Dermis microvascular lymphatic vessel endothelial cell (primary cell): ENCODE measurements at regions not wholly inside any gene's neighbourhood (a gene's known extent, or its start where the extent isn't known, plus 50 kb on each side); places are given as distances from the start of the nearest gene placed in this dataset.

Experiments used
- DNase-seq, 2 donors: peaks; one replicate each; pipeline versions ENCODE4 v3.0.0 to v3.0.0-alpha.2; 2010; ENCODE audit warnings: low read depth in 2 of 2

DNA sequence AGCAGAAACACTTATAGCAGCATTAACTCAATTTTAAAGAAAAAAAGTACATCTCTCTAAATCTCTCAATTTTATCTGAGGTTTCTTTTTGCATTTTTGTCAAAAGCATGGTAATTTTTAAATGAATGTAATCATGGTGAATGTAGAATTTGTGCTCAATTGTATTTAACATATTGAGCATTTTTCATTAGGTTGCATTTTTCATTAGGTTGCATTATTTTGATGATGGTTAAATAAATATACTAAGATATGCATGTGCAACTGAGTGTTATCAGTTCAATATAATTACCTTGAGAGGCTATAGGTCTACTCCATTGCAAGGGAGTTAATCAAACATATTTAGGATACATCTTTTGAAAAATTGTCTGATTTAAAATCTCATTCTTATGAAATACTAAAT lies 355.1 kb upstream of the SPTLC3 start:
- no peak for DNase-seq

DNA sequence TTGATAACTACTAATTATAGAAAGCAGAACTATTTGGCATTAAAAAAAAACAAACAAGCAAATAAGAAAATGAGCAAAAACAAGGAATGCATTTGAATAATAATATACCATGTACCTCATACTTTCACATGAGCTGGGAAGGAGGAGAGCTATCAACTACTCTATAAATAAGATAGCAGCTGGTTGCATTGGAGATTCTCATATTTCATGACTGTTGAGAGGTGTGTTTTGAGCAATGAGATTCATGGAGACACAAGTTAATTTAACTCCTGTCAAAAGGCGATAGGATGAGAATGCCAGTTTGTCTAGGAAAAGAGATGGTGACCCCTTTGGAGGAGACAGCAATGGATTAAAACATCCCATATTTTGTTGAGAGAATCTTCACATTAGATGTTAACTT lies 348.8 kb upstream of the SPTLC3 start:
- DNase-seq: no peak

DNA sequence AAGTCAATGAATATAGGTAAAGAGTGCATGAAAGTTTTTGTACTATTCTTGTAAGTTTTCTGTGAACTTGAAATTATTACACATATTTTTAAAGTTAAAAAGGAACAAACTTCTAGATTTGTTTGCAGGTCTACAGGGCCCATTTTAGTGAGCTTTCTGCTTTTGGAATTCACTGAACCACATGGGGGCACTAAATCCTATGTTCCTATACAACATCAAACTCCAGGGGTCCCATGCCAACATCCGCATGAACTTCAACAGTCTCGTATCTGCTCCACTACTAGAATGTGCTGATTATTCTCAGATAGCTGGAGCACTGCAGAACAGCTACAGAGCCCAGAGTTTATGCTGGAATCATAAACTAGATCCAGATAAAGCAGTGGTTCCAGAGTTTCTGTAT lies 347.9 kb upstream of the SPTLC3 start:
- no peak for DNase-seq

DNA sequence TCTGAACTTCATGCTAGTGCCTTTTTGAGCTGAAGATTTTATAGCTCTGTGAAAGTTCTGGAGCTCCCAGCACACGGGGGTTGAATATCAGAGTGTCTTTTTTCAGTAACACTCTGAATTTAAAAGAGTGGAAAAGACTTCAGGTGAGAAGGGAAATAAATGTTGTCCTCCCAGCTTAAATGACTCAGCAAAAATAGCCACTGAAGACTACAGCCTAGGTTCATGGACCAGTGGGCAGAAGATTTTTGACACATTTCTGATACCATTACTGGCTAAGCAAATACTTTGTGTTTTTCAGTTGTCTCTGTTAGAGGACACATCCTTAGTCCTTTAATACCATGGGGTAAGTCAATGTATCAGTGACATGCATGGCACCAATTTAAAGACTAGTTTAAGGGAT lies 338.5 kb upstream of the SPTLC3 start:
- no peak for DNase-seq

DNA sequence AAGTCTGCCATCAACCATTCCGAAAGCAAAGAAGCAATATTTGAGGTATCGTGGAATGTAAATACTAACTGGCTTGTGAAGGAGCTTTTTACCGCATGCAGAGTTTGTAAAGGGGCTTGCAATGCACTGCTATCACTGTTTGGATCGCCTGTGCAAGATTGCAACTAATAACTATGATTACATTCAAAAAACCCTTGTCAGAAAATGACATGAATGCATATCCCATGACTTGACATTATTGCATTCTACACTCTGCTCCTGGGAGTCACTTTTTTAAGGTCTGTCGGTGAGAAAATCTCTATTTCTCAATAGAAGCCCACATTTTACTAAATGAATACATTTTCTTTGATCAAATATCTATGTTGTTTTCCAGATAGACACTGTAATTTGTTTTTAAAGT lies 335.4 kb upstream of the SPTLC3 start:
- no peak for DNase-seq

DNA sequence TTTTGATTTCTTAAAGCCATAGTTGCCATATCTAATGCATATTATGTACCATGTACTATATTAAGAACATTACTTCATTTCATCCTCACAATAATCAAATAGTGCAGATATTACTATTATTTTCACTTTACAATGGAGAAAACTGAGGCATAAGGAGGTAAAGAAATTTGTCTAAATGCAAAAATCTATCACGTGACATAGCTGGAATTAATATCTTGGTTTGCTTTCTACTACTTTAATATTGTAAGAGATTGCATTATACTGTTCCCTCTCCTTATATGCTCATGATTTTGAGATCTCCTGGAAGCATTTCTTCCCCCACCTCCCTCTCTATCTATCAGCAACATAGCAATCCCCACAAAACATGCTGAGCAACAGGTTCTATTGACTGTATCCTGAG lies 330.8 kb upstream of the SPTLC3 start:
- no peak for DNase-seq

DNA sequence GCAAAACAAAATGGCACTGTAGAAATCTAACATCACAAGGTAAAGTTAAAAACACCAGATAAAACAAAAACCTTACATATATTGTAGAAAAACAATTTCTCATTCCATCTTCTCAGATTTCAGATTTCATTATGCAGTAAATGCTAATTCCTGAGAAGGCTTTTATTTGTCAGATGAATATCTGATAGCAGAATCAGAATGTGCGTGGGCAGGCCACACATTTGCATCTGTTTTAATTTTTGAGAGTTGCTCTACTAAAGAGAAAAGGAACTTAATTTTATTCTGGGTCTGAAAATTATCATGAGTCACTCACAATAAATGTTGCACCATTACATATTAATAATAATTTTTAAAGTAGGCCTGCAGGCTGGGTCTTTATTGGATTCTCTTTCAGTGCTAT lies 329.3 kb upstream of the SPTLC3 start:
- no peak for DNase-seq

DNA sequence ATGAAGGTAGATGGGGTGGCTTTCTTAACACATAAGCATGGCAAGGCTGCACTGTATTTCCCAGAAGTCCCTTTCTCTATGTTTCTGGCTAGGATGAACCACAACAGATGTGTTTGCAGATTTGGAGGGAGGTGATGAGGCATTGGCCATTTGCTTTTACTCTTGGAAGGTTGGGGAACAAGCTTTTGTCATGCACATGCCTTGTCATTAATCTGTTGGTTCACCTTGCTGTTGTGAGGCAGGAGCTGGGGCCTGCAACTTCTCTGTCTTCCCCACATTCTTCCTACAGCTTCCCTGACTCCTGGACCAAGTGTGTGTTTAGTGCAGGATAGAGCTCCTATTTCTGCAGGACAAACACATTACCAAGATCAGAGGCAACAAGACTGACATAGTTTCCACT lies 326.2 kb upstream of the SPTLC3 start:
- DNase-seq: no peak

DNA sequence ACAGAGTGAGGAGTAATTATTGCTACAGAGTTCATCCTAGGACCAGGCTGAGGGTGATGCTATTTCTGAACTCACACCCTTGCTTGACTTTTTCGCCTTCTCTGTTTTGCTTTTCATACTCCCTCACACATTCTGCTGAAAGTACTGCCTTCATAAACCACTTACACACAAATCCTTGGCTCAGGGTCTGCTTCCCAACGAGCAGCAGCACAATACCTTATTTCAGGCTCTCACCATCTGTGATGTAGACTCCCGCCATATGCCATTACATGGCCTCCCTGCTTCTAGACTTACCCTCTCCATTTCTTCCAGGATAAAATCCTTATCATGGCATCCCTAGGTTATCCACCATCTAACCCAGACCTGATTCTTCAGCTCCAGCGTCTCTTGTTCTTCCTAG lies 321.3 kb upstream of the SPTLC3 start:
- no peak for DNase-seq

DNA sequence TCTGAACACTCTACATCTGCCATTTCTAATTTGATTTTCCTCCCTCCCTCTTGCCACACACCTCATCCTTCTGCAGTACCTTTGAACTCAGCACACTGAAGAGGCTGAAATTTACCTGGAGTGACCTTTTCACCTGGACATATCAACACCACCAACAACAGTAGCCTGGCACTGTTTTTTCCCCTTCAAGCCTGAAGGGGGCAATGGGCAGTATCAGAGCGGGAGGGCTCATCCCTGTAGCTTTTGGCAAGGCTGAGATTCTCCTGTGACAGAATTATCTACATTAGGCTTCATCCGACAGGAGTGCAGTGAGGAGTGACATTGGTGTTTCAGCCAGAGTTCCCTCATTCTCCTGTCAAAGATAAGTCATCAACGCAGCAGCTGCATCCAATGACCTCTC lies 312.8 kb upstream of the SPTLC3 start:
- no peak for DNase-seq

DNA sequence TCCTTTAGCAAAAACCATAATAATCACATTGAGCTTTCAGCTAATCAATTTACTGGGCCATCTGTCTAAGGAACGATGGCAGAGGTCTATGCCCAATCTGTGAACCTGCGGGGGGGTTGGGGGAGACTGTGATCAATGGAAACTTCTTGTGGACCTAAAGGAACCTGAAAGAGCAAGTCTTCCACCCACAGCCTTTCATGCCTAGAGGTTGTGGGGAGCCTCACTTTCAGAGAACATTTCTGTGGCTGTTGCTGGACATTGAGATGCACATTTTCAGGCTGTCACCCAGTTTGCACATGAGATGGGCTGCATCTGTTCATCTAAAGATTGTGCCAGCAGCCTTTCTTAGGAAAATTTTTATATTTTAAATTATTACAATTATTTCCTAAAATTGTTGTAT lies 310.0 kb upstream of the SPTLC3 start:
- DNase-seq: no peak

DNA sequence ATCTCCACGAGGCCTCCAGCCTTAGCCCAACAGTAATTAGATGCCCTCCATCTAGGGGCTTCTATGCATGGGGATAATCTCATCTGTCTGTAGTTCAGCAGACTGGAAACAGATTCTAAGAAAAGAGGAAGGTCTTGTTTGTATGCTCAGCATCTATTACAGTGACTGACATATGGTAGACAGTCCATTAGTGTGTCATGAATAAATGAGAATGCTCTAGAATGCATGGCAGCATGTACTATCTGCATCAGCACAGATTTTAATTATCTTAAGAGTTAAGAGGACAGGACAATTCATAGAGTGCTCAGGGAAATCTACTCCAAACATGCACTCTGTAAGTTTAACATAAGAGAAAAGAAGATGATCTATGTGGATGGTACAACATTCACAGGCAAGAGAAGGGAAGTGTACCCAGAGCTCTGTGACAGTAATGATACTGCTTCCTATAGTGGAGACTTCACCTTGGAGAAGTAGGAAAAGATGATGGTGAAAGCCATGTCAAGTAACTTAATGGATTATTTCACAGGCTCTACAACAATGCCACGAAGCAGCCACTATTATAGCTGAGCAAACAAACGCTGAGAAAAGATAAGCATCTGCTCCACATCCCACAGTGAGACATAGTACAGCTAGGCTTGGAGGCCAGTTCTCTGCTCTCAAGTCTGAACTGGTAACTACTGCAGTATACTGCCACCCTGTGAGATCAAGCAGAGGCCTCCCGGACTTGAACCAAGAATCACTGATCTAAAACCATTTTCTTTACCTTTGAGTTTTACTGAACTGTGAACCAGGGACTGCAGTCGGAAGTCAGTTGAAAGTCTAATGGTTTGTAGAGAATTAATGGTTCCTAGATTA lies 309.2 kb upstream of the SPTLC3 start:
- DNase-seq: no peak

DNA sequence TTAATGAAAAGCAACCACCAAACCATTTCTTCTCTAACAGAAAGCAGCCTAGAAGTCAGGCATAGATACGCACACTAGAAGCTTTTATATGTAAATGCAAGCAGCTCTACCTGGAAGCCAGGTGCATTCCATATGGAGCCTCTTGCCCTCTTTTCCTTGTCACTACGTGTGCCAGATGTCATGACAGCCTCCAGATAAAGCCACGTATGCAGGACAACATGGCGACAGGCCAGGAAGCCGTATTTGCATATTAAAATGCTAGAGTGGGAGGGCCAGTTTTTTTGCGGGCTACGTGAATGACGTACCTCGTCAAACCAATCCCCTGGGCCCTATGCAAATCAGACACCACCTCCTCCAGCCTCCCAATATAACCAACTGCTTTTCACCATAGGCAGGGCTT lies 308.1 kb upstream of the SPTLC3 start:
- no peak for DNase-seq

DNA sequence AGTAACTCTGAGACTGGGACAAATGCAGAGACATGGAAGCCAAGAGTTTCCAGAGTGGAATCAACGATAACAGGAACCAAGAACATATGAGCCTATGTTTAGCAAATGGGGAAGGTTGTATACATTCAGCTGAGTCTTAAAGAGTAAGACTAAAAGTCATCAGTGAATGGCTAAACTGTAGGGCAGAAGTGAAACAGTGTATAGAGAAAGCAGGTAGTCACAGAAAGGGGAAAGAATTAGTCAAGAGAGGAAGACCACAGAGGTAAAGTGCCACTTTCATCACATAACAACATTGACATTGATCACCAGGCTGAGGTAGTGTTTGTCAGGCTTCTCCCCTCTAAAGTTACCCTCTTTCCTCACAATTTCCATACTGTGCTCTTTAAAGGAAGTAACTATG lies 306.5 kb upstream of the SPTLC3 start:
- no peak for DNase-seq

DNA sequence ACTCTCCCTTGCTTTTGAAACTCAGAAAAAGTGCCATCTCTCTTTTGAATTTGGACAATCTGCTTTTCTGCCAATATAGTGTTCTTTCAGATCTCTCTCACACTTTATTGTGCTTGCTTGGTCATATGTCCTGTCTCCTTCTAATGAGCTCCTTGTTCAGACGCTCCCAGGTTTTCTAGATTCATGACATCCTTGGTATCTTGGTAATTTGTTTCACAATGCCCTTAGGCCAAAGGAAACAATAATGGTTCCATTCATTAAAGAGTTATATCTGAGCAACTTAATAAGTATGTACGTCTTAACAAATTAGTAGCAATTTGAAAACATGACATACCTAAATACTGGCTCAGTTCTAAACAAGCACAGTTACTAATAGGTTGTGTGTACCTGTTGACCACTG lies 293.4 kb upstream of the SPTLC3 start:
- DNase-seq: no peak

DNA sequence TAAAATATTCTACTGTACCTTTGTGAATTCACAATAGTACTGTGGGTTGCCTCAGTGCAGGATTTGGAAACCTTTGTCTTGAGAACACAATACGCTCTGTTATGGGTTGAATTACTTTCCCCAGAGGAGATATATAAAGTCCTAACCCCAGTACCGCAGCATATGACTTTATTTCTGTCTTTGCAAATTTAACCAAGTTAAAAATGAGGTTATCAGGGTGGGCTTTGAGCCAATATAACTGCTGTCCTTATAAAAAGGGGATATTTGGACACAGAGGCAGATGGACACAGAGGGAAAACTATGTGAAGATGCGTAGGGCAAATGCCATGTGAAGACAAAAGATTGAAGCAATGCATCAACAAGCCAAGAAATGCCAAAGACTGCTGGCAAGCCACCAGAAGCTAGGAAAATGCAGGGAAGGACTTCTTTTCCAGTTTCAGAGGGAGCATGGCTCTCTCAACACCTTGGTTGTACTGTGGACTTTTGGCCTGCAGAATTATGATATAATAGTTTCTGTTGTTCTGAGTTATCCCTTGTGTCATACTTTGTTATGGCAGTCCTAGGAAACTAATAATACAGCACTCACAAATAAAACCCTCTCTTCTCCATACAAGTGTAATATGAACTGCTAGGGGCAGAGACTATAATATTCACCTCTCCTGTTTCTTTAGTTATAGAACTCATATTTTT lies 292.6 kb upstream of the SPTLC3 start:
- no peak for DNase-seq

DNA sequence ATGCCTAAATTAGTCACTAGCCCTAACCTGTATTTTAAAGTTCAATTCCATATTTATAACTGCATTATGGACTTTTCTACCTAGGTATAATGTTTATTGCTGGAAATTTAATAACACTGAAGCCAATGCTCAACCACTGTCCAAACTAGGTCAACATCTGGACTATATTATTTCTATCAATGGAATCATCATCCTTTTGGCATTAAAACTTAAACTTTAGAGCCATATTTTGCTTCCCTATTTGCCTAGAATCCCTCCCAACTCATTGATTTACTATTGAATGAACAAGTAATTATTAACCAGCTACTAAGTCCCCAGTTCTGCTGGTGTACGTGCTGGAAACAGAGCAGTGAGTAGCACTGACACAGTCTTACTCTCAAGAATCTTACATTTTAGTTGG lies 291.7 kb upstream of the SPTLC3 start:
- no peak for DNase-seq

DNA sequence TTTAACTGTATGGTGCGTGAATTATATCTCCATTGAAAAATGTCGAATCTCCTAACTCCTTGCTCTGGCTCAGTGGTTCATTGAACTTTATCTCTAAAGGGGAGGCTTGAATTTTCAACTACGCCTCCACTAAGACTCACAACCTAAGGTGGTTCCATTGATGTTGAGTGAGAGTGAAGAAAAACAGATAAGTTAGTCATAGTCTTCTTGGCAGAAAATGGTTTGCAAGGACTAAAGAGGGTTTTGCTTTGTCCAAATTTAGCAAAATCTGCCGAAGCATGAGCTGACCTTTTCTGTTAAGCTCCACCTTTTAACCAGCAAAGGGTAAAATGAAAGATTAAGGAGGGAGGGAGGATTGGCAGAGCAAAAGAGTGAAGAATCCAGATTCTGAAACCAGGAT lies 290.2 kb upstream of the SPTLC3 start:
- DNase-seq: no peak

DNA sequence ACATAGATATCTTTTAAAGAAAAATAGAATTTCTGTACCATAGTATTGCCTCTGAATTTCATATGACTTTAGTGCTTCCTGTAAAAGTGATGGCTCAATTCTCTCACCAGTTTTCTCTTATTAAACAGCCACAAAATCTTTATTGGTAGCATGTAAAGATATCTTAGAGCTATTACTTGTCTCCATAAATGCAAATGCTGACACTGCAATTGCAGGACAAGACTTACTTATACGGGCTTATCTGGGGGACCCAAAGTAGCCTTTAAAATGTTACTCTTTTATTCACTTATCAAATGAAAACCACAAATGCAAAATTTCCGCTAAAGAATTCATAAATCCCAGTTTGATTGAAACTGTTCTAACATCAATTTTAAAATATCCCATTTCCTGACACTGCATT lies 287.1 kb upstream of the SPTLC3 start:
- no peak for DNase-seq

DNA sequence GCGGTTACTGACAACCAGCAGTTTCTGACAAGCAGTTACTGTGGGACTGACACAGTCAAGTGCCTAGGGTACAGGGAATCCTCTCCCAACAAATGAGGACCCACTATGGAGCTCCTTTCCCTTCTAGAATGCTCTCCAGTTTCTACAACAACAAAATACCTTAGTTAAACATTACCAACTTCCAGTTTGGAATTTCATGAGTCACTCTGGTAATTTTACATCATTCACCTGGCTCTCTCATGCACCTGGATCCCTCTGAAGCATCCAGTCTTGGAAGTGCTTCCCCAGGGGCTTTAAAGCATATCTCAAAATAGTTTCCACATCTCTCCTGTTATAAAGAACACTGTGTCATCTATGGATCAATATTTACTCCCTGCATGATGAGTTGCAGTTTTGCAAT lies 286.7 kb upstream of the SPTLC3 start:
- no peak for DNase-seq

DNA sequence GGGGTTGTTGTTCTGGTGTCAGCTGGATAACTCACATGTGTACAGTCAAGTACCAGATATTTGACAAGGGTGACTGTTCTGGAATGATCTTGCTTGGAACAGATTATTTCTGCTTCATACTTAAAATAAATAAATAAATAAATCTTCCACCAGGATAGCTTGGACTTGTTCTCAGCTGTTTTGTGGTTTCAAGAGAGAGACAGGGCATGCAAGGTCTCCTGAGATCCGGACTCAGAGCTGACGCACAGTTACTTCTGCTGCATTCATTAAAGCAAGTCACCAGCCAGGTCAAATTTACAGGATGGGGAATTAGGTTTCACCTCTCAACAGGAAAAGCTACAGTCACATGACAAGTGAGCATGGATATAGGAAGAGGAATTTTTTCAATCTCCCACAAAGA lies 285.0 kb upstream of the SPTLC3 start:
- DNase-seq: no peak

DNA sequence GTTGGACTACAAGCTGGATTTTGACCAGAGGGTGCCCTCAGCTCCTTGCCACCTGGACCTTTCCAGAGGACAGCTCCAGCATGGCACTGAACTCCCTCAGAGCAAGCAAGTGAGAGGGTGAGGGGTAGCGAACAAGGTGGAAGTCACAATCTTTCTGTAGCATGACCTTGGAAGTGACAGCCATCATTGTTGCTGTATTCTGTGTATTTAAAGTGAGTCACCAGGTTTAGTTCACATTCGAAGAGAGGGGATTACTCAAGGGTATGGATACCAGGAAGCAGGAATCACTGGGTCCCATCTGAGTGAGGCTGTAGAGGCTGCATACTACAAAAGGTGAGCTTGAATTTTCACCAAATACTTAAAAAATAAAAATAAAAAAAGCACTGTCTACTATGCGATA lies 280.0 kb upstream of the SPTLC3 start:
- no peak for DNase-seq

DNA sequence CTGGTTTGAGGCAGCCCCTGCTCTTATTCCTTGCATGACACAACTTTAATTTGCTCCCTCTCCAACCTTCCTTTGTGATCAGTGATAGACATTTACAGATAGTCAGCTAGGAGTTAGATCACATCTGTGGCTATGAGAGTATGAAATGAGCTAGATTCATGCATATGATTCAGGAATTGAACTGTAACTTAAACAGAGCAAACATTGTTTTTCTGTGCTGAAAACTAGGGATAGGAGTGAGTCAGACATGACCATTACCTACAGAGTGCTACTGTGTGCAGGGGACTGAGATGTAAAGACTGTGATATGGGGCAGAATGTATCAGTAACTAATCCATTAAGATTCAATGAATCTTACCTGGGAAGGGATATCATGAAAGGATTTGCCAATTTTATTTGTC lies 279.4 kb upstream of the SPTLC3 start:
- DNase-seq: no peak
